NCI-H1694 (cell line): ENCODE measurements at regions not wholly inside any gene's neighbourhood (a gene's known extent, or its start where the extent isn't known, plus 50 kb on each side); places are given as distances from the start of the nearest gene placed in this dataset.

ENCODE experiments used
- DNase-seq: peaks from one replicate; lab custom pipeline; 2025; lab: John Stamatoyannopoulos, UW

- DNase-seq: no peak
Measured at GRCh38 chr14:101504096-101504948, 57.0 kb upstream of the DIO3 start.

GRCh38 chr14:101505236-101505970, 55.9 kb upstream of the DIO3 start:
- no peak for DNase-seq

GRCh38 chr14:101506211-101506925, 54.9 kb upstream of the DIO3 start:
- DNase-seq: no peak

- no peak for DNase-seq
Measured at GRCh38 chr14:101506926-101507835, 54.1 kb upstream of the DIO3 start.

GRCh38 chr14:101507836-101508150, 53.5 kb upstream of the DIO3 start:
- no peak for DNase-seq

- no peak for DNase-seq
Measured at GRCh38 chr14:101508196-101508947, 52.9 kb upstream of the DIO3 start.

GRCh38 chr14:101508948-101509729, 52.2 kb upstream of the DIO3 start:
- DNase-seq: no peak

- no peak for DNase-seq
Measured at GRCh38 chr14:101509730-101510371, 51.4 kb upstream of the DIO3 start.

- no peak for DNase-seq
Measured at GRCh38 chr14:101511199-101511598, 50.1 kb upstream of the DIO3 start.
